GM19238 (cell line): ENCODE measurements at regions not wholly inside any gene's neighbourhood (a gene's known extent, or its start where the extent isn't known, plus 50 kb on each side); places are given as distances from the start of the nearest gene placed in this dataset.
A peak's percentile ranks its signal among the peaks of the same experiment; 100 is the strongest.
"Not testable (repeated sequence)": the region's sequence is repeated elsewhere in the genome, so short reads cannot be mapped to it uniquely, and the experiment has no call there.

Experiments
- DNase-seq: peaks from one replicate; pipeline ENCODE4 v3.0.0; 2011; ENCODE audit warnings: low spot score; ENCODE audit not compliant: insufficient read length

GRCh38 chr13:99074693-99075092 lies 96.8 kb upstream of the DOCK9 start:
- no peak for DNase-seq

- peak; percentile 20 for DNase-seq
Measured at GRCh38 chr13:99075268-99076191, 97.7 kb upstream of the DOCK9 start.

- no peak for DNase-seq
Measured at GRCh38 chr13:99078017-99078771, 100.3 kb upstream of the DOCK9 start.

GRCh38 chr13:99080131-99080530 lies 102.3 kb upstream of the DOCK9 start:
- DNase-seq: no peak

DNA sequence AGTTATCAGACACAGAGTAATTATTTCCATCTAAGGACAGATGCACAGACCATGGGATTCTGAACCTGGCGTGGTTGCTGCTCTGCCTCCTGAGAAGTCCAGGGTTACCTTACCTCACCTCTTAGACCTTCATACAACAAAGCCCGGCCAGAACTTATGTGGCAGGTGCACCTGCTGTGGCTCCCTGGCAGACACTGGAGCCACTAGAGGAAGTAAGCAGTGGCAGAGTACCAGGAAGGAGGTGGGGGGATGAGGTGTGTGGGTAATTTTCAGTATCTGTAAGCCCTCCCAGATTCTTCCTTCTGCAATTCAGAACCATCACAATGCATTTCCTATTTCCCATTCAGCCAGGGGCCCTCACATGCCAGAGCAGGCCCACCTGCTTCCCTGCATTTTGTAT lies 106.1 kb upstream of the DOCK9 start:
- DNase-seq: no peak

- no peak for DNase-seq
Measured at GRCh38 chr13:99085139-99085807, 107.4 kb upstream of the DOCK9 start.

GRCh38 chr13:99085808-99086266 lies 108.0 kb upstream of the DOCK9 start:
- no peak for DNase-seq

DNA sequence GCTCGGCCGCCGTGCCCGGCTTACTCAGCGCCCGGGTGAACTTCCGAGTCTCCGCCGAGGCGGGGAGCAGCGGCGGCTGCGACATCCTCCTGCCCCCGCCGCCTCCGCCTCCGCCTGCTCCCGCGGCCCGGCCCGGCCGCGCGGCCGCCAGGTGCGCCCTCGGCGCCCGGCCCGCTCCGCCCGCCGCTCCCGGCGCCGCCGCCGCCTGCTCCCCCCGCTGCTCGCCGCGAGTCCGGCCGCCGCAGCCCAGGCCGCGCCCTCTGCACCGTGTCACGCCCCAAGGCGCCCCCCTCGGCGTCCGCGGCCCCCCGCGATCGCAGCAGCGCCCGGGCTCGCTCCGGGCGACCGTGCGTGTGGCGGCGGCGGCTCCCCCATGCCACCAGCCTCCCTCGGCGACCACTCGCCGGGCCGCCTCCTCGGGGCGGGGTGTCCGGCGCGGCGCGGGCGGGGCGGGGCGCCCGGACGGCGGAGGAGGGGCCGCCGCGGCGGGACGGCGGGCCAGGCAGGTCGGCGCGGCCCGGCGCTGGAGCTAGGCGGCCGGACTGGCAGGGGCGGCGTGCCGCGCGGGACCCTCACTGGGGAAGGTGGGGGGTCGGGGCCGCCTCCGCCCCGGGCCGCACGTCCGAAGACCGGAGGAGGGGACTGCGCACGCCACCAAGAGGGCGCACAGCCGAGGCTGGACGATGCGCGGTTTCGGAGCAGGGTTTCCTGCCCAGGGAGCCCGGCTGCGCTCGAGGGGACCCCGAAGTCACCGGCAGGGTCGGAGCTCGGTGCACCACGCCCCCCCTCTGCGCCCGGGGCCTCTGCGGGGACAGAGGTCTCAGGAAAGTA lies 108.6 kb upstream of the DOCK9 start:
- DNase-seq: peak; percentile 58

- DNase-seq: peak; percentile 95
Measured at GRCh38 chr13:99087098-99087953, 109.5 kb upstream of the DOCK9 start.

DNA sequence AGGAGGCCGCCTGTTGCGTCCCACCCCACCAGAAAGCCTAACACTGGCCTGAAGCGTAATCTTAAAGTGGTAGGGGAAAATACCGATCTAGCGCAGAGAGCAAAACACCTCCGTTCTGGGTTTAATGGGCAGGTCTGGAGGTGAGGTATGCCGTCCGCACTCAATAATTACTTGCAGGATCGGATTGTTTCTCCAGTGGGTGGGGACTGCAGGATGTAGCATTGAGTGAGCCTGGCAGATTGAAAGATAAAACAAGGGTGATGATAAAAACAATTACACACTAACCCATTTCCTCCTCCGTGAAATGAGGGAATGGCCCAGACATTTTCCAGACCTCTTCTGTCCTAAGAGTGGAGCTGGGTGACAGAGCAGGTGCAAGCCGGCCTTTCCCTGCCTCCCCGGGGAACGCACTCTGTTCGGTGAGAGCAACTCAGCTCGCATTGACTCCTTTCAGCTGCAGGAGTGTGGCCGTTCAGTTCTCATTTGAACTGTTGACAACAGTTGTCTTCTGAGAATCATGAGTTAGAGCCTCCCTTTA lies 110.2 kb upstream of the DOCK9 start:
- DNase-seq: no peak

- DNase-seq: no peak
Measured at GRCh38 chr13:99093997-99094396, 106.7 kb upstream of the UBAC2 start.

- not testable (repeated sequence) for DNase-seq
Measured at GRCh38 chr13:99101831-99102230, 98.8 kb upstream of the UBAC2 start.

GRCh38 chr13:99103536-99103935 lies 97.1 kb upstream of the UBAC2 start:
- no peak for DNase-seq

GRCh38 chr13:99104396-99104795 lies 96.3 kb upstream of the UBAC2 start:
- no peak for DNase-seq

GRCh38 chr13:99105160-99105559 lies 95.5 kb upstream of the UBAC2 start:
- DNase-seq: no peak

DNA sequence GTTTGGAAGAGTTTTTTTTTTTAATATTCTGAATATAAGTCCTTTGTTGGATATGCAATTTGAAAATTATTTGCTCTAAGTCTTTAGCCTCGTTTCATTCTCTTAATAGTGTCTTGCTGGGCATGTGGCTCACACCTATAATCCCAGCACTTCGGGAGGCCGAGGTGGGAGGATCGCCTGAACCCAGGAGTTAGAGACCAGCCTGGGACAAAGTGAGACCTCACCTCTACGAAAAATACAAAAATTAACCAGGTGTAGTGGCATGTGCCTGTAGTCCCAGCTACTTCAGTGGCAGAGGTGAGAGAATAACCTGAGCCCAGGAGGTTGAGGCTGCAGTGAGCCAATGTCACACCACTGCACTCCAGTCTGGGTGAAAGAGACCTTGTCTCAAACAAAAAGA lies 87.3 kb upstream of the UBAC2 start:
- no peak for DNase-seq

DNA sequence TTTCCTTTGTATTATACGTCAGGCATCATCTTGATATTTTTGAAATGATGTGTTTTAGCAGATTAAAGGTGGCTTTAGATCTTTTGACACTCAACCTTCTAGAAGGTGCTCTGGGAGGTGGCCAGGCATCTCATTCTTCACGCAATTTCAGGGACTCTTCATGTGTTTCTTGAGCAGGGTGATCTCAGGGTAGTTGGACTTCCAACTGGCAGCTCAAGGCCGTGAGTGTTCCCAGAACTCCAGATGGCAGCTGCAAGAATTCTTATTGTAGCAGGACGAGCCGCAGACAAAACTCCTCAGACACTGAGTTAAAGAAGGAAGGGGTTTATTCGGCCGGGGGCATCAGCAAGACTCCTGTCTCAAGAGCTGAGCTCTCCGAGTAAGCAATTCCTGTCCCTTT lies 82.5 kb upstream of the UBAC2 start:
- no peak for DNase-seq

DNA sequence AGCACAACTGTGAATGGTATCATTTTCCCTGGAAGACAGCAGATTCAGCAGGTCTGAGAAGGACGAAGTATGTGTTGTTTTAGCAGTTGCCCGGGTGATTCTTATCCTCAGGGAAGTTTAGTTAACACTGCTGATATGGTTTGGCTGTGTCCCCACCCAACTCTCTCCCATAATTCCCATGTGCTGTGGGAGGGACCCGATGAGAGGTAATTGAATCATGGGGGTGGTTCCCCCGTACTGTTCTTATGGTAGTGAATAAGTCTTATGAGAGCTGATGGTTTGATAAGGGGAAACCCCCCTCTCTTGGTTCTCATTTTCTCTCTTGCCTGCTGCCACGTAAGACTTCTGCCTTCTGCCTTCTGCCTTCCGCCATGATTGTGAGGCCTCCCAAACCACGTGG lies 81.0 kb upstream of the UBAC2 start:
- no peak for DNase-seq

- no peak for DNase-seq
Measured at GRCh38 chr13:99120751-99121150, 79.9 kb upstream of the UBAC2 start.

GRCh38 chr13:99122171-99122570 lies 78.5 kb upstream of the UBAC2 start:
- DNase-seq: no peak
